Hepatocyte (in vitro differentiated cells): ENCODE measurements at regions not wholly inside any gene's neighbourhood (a gene's known extent, or its start where the extent isn't known, plus 50 kb on each side); places are given as distances from the start of the nearest gene placed in this dataset.

Experiments used
- EZH2 ChIP-seq: fragments of 200-600 bp; sonication (generic); IDR thresholded peaks from 2 replicates; pipeline ENCODE4 v1.6.1; 2016; ENCODE audit warnings: antibody characterized with exemption, mild to moderate bottlenecking, borderline replicate concordance
- EZH2phosphoT487 ChIP-seq: fragments of 200-600 bp; sonication (generic); IDR thresholded peaks from one replicate; pipeline ENCODE4 v1.6.1; 2018; ENCODE audit warnings: antibody characterized with exemption, mild to moderate bottlenecking, low read depth, moderate library complexity; ENCODE audit not compliant: unreplicated experiment, severe bottlenecking
- TF ChIP-seq, protein P1 (sequence below): fragments of 200-600 bp; sonication (generic); IDR thresholded peaks from 2 replicates; pipeline ENCODE4 v1.5.1; 2016; ENCODE audit warnings: antibody characterized with exemption, mild to moderate bottlenecking; ENCODE audit not compliant: poor library complexity

DNA sequence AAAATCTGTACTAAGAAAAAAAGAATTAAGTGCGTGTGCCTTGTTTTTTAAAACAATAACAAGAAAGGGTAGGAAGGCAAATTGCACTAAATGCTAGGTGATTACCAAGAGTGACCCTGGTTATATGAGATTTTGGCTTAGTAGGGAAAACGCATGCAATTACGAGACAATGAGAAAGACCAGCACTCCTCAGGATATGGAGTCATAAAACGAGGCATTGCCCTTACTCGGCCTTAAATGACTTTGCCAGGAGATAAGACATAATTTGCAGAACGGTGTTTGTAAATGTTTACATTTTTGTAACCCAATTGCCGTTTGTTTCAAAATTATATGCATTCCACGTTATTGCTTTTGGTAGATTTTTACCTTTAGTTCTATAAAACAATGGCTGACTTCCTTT, 179.8 kb downstream of the RBM26 start:
- TF ChIP-seq, protein P1, sequence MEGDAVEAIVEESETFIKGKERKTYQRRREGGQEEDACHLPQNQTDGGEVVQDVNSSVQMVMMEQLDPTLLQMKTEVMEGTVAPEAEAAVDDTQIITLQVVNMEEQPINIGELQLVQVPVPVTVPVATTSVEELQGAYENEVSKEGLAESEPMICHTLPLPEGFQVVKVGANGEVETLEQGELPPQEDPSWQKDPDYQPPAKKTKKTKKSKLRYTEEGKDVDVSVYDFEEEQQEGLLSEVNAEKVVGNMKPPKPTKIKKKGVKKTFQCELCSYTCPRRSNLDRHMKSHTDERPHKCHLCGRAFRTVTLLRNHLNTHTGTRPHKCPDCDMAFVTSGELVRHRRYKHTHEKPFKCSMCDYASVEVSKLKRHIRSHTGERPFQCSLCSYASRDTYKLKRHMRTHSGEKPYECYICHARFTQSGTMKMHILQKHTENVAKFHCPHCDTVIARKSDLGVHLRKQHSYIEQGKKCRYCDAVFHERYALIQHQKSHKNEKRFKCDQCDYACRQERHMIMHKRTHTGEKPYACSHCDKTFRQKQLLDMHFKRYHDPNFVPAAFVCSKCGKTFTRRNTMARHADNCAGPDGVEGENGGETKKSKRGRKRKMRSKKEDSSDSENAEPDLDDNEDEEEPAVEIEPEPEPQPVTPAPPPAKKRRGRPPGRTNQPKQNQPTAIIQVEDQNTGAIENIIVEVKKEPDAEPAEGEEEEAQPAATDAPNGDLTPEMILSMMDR: no peak
- no peak for TF ChIP-seq EZH2
- TF ChIP-seq EZH2phosphoT487: no peak
